ENCODE measurements at regions not wholly inside any gene's neighbourhood (a gene's known extent, or its start where the extent isn't known, plus 50 kb on each side); places are given as distances from the start of the nearest gene placed in this dataset.
"Not testable (repeated sequence)": the region's sequence is repeated elsewhere in the genome, so short reads cannot be mapped to it uniquely, and the experiment has no call there.

DNA sequence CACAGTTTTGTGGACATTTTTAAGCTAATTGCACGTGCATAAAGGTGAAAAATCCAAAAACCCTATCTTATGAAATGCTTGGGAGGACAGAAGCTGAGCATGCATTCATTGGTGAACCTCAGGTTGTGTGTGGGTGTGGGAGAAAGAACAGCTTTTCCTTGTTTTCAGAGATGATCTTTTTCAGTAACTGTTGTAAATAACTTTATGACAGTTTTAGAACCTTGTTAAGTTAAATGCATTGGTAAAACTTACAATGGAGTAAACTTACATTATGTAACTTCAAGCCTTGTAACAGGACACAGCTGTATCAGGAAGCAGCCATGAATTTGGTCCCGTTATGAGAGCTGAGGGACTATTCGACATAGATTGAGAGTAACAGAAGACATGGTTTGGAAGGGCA is 587.4 kb downstream of the GALC start:
- DNase-seq, result no peak

DNA sequence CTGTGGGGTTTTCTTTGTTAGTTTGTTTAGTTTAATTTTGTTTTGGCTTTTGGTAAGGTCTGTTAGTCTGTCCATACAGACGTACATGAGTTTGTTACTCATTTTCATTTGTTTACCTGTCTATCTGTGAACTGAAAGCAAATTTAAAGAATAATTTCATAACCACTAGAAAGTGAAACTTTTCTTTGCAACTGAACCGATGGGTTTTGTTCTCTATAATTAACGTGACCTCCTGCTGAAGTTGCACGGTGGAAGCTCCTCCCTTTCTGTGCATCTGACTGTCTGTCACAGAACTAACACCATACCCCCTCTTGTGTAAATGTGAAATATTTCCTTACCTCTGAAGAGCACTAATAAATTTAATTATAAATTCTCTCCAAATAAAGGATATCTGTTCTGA is 595.5 kb downstream of the GALC start:
- DNase-seq, result no peak

DNA sequence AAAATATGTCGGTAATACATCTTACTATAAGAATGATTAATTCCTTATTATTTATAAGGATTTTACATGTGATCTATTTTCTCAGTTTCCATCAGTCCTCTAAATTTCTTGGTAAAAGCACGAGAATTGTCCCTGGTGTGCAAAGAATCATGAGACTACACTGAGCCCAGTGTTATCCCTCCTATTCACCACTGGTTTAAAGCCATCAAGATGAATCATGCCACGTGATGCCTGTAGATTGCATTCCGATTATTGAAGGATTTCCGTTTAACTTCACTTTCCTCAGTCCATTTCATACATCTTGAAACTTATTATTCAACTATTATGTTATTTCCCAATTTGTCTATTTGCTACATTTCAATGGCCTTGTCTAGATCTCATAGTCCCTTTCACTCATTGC is 601.9 kb downstream of the GALC start:
- no peak for DNase-seq

DNA sequence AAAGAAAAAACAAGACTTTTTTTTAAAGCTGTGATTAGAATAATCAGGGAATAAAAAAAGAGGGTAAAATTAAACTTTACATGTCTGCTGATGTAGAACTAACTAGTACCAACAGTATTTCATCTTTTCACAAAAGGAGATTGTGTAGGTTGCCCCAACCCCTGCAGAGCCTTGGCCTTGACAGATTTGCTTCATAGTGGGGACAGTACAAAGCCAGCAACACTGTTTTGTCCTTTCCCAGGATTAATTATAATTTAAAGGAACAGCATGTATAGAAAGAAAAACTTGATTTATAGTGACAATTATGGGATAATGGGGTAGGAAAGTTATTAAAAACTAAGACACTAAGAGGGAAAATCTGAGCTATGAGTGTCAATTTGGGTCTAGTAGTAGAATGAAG is 604.0 kb downstream of the GALC start:
- no peak for DNase-seq

DNA sequence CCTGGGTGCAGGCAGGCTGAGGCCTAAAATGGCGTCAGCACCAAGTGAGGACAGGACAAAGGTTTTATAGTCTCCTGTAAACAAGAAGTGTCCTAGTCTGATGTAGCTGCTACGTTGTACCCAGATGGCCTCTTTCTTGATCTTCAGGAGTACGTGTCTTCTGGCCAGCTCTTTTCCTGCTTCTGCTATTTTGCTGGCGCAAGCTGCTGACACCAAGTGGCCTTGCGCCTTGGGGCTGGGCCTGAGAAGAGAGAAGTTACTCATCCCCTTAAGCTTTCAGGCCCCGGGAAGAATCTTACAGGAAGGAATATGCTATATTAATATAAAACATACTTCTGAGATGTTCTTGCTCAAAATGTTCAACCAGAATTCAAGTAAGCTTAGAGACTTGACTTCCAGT is 605.2 kb downstream of the GALC start:
- DNase-seq, result no peak

DNA sequence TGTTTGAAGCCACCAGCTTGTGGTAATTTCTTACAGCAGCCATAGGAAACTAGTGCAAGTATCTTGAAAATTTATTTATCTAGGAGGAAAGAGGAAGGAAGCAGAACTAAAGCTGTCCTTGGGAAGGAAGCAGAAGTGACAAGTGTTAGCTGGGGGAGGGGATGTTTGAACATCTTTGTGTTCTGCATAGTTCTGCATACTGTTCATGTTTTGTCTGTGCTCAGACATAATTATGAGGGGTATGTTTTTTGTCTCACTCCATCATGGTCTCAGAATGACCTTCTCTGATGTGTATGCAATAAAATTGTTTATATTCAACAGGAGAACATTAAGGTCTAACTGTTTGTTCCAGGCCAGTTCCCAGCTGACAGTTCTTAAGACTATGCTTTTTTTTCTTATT is 606.5 kb downstream of the GALC start:
- DNase-seq, result no peak

DNA sequence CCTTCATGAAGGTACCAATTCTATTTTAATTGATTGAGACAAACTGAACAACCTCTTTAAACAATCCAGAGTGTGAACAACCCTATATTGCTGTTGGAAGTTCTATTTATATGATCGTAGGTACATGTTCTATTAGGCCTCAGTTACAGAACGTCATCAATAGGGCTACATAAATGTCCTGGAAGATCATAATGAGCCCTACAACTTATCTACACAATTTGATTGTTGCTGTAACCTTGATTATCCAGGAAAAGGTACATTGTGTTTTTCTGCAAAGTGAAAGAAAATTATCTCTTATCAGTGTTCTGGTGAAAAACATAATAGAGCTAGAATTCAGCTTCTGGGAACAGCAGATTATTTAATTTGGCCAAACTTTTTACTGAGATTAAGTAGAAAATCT is 612.9 kb downstream of the GALC start:
- DNase-seq, result no peak

DNA sequence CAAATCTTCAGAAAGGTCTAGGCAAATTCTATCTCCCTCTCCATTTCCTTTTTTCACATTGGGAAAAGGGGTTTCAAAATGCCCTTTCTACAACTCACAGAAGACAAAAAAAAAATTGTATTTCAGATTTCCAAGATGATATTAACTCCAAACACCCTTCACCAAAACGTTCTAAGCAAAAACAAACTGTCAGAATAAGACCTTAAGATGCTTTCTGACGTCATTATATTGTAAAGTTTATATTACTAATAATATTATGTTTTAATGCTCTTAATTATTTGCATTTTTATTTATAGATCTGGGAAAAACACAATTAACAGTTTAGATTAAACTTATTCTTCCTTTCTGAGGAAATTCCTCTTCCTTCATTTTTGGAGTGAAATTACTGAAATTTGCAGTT is 624.2 kb downstream of the GALC start:
- no peak for DNase-seq

DNA sequence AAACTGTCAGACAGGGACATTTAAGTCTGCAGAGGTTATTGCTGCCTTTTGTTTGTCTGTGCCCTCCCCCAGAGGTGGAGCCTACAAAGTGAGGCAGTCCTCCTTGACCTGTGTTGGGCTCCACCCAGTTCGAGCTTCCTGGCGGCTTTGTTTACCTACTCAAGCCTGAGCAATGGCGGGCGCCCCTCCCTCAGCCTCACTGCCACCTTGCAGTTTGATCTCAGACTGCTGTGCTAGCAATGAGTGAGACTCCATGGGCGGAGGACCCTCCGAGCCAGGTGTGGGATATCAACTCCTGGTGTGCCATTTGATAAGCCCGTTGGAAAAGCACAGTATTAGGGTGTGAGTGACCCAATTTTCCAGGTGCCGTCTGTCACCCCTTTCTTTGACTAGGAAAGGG is 632.7 kb downstream of the GALC start:
- not testable (repeated sequence) for DNase-seq

DNA sequence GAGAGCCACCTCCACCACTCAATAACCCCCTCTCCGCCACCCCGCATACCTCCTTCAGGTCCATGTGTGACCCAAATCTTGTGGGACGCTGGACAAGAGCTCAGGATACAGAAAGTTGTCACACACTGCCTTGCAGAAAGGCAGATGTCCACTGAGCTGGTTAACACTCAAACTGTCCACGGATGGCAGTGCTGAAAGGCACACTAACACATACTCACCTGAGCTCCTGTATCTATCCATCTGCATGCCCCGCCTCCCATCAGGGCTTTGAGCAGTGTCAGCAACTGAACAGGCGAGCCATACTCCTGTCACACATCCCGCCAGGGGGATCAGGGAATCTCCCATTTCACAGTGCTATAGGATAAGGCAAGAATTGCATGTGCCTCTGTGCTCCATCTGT is 642.0 kb downstream of the GALC start:
- DNase-seq, result no peak

DNA sequence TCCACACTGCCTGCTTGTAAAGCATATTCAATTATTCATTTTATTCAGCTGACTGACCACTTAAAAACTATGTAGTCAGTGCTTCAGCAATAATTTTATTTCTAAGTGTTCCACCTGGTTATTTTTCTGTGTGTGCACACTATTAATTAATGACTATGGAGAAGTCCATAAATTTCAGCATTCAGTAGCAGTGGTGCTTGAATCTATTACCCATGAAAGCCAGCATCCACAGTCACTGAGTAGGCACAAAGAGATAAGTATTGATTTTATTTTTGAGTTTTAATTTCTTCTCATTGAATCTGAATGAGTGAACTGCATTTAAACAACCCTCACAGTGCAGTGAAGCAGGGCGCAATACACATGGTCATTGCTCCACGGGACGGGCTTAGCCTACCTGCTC is 643.1 kb downstream of the GALC start:
- DNase-seq, result no peak

DNA sequence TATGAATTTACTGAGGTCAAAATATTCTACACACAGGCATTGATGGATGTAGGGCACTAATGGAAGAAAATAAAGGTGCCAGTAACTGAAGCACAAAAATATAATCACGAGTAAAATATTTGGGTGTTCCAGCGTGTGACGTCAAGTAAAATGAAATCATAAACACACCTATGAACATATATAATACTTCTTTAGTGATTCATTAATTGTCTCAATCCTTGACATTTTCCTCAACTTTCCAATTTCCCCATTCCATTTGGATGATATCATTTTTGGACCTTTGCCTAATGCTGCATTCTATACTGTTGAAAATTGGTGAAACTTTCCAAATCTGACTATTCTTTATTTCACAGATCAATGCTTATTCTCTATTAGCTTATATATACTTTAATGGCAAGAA is 649.3 kb downstream of the GALC start:
- DNase-seq, result no peak

DNA sequence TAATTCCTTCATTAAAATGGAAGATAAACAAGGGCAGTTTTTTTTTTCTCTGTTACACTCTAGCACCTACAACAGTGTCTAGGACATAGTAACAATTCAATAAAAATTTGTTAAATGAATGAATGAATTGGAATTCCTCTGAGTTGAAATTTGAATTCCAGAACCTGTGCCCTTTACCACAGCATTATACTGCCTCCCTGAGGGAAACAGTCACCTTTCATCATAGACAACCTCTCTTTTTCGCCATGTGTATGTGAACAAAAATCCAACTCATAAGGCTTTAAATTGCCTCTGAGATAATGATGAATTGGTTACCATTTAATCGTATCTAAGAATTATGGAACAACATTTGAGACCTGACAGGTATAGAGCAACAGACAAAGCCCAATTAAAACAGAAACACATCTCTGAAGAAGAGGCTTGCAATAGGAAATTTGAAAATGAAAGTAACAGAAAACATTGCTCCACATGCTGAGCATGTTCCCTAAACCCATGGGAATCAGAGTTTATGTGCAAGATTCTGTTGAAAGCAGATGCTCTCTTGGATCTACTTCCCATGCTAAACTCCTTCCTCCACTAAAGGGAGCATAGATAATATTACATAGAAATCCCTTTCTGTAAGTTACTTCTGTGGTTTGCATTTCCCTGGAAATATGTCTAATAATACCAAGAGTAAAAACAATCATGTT is 657.8 kb downstream of the GALC start:
- DNase-seq, result no peak

DNA sequence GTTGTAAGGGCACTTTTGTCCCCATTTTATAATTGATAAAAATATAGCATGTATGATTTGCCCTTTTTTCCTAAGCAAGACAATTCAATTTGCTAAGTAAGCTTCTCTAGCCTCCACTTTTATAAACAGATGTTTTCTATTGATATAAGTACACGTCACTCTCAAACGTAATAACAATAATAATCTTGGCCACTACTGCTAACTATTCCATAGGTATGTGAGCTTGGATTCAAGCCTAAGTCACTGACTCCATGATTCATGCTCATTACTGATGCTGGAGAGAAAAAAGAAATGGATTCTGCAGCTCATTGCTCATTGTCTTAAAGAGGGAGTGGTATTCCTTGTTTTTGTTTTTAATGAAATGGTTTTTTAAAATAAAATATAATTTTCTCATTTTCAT is 661.0 kb downstream of the GALC start:
- DNase-seq, result no peak

DNA sequence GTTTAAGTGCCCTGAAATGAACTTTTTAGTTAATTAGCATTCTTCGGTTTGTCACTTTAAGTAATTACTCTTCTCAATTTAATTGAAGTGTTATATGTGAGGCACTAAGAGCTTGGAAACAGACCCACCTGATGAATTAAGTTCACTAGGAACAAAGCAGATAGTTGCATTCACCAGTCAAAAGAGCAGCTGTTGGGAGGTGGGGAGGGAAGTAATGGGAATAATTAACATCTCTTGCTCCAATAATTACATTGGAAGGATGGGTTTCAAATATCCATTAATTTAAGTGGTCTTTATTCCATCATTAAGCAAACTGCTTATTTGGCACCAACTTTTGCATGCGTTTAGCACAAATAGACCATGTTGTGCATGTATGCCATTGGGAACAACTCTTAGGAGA is 667.2 kb downstream of the GALC start:
- DNase-seq, result no peak

DNA sequence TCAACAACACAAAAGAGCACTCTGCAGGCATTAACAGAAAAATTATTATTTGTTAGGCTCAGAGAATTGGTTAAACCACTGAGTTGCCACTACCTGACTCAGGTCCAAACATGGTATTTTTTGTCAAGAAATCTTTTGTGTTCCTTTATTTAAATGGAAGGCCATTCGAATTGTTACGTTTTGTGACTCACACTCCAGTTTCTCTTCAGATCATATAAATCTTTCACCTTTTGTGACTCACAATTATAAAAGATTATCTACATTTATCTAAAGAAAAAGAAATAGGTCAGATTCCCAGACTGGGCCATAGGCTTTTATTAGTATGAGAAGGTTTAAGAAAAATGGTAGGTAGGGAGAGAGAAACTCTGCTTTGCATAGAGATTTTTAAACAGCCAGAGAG is 669.8 kb downstream of the GALC start:
- DNase-seq, result no peak

DNA sequence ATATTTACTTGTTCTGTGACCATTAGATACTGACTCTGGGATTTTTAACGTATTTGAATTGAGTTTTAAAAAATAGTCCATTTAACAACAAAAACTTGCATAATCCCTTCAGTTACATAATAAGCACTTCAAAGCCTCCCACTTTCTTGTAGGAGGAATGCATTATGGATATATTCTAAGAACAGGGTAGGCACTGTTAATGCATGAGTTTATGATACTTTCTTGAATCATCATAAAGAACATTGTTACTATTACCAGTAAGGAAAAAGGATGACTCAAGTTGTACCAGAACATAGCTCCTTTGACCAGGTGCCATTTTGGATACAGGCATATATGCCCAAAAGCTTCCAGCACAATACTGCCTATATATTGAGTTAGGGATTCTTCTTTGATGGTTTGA is 671.4 kb downstream of the GALC start:
- DNase-seq, result no peak

DNA sequence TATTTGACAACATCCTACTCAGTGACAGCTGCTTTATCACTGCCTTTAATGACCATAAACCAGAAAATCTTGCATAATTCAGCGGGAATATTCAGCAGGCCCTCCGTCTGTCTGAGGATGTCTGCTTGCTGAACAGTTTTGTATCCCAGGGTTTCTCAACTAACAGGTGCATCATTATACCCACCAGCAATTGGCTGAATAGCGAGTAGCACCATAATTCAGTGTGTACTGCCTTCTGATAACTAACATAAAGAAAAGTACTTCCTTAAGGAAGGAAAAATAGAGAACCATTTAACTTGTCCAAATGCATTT is 680.1 kb downstream of the GALC start:
- DNase-seq, result no peak

DNA sequence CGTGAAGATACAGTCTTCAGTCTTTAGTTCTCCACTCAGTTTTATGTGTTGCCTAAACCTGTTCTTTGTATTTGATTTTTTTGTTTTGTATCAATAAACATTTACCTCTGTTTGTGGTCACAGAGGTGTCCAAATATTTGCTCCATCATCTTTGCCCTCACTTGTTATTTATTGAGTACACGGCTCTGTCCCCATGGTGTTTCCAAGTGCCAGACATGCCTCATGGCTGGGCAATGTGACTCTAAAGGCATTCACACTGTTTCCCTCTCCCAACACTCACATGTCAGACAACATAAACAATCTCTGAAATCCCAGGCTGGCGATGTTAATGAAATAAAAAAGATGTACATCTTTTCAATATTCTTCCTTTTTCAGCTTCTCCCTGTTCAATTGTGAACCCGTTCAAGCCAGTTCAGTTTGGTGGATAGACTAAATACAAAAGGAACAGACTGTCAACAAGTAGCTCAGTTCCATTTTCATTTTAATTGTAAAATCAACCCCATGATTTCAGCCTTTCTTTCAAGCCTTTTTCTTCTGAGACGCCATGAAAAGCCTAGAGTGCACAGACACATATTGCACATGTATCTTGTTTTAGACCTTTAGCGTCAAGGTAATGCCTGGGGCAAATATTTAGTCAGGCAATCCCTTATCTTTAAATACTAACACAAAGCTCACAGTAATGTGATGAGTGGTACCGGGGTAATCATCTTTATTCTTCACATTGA is 680.7 kb downstream of the GALC start:
- no peak for DNase-seq

DNA sequence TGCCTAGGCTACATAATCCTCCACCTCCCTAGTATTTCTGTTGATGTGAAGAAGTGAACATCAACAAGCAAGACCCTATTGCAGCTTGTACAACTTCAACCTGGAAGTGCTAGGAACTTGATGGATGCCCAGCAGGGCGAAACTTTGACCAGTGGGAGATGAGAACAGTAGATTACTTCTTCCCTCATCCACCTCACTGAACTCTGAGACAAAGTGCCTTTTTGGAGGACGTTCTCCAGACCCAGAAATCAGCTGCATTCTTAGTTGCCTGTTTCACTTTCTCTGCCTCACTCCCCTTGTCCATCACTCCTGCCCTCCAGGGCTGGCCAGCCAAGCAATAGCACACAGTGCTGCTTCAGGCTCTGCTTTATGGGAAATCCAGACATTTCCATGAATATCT is 683.4 kb downstream of the GALC start:
- no peak for DNase-seq

DNA sequence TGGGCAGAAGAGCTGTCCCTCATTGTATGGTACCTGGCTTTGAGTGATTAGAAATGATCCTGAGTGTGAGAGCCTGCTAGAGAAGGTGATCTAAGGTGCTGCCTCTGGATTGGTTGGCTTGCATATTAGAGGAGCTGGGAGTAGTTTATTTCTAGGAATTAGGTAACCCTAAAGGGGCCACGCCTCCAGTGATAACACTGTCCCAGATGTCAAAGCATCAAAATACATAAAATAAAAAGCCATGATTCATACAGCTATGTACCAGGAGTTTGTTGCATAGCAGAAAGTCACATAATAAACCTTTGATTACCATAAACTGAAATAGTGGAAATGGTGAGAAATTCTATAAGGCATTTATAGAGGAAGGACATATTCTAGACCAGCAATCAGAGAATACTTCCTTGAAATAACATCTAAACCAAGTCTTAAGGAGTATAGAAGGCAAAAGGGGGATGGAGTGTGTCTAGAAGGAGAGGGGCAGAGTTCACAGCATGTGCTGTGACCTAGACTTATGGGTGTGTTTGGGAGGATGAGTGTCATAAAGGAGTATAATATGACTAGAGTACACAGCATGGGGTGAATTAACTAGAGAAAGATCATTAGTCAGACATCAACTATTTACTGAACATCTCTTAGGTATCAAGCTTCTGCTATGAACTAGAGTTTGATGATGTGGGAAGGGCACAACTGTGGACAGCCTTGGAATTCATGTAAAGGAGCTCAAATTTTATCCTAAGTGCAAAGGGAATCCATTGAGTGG is 686.4 kb downstream of the GALC start:
- DNase-seq, result no peak

DNA sequence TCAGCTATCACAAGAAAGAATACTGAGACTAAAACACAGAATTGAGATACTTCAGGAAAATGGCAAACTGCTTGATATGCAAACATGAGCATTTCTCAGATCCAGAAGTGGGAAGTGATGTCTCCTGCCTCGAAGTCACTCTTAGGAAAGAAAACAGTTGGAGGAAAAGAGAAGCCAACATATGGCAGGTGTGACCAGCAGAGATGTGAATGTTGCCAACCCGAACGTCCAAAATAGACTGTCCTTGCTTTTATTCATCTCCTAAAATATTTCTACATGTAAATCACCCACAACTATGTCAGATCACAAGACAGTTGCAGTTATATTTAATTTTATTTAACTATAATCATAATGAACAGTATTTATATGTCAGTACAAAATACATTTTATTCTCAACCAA is 687.6 kb downstream of the GALC start:
- no peak for DNase-seq

DNA sequence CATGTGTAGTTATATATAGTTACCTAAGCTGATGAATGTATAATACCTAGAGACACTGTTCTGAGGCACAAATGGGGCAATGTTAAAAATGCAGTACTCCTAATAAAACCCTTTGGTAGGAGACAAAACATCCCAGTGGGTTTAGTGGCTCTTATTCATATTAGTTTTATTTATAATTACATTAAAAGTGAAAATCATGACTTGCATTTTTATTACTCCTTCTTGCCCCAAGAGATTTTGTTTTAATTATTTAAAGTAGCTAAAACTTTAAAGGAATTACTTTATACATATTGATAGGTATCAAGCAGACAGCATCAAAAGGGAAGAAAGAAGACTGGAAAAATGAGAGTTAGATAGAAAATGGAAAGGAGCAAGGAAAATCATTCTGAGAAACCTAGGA is 688.6 kb downstream of the GALC start:
- DNase-seq, result no peak

DNA sequence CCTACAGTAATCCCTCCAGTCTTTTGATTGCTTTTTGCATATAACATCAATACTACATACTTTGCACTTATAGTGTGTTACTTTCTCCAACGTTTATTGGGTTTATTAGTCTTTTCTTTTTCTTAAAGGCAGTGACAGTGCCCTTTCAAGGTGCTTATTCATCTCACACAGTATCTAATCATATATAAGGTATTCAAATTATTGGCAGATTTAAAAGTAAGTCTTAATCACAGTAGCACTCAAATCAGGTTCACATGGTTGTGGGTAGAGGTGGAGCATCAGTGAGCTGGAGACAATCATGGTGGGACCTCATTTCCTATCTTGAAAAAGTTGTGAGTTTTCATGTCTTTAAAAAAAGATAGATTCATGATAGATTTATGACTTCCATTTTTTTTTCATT is 706.2 kb downstream of the GALC start:
- no peak for DNase-seq

DNA sequence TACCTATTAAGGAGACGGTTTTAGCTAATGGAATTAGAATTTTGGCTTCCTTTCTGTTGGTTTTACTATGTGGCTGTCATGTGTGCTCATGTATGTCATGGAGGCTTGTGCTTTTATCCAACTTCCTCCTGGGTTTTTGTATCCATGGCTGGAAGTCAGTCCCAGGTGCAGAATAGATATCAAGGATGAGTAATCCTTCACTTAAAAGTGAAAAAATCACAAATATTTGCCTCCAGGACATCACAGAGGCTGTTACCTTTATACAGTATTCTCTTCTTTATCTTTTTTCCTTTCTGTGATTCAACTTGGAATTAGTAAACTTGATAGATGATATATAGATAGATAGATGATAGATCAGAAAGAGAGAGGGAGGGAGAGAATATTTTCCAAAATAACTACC is 706.8 kb downstream of the GALC start:
- DNase-seq, result no peak
